Neuronal stem cell (in vitro differentiated cells): ENCODE measurements at regions not wholly inside any gene's neighbourhood (a gene's known extent, or its start where the extent isn't known, plus 50 kb on each side); places are given as distances from the start of the nearest gene placed in this dataset.

ENCODE experiments used
- DNase-seq: peaks from one replicate; pipeline ENCODE4 v3.0.0-alpha.2; 2013; ENCODE audit warnings: low spot score
- H2AFZ ChIP-seq: one replicate; pipeline ENCODE4 v1.6.1; 2013; ENCODE audit warnings: mild to moderate bottlenecking, low read length, inconsistent platforms
- H2AK5ac ChIP-seq: 2 replicates; pipeline ENCODE4 v1.6.1; 2013; ENCODE audit warnings: low read depth, mild to moderate bottlenecking, inconsistent platforms, low read length, moderate library complexity, mixed read lengths
- H2BK120ac ChIP-seq: 2 replicates; pipeline ENCODE4 v1.6.1; 2013; ENCODE audit warnings: low read depth, mild to moderate bottlenecking, inconsistent platforms, low read length, moderate library complexity, mixed read lengths
- H2BK12ac ChIP-seq: one replicate; pipeline ENCODE4 v1.6.1; 2013; ENCODE audit warnings: low read length, inconsistent platforms
- H2BK15ac ChIP-seq: 2 replicates; pipeline ENCODE4 v1.6.1; 2013; ENCODE audit warnings: mild to moderate bottlenecking, low read length, inconsistent platforms, mixed read lengths
- H2BK5ac ChIP-seq: one replicate; pipeline ENCODE4 v1.6.1; 2013; ENCODE audit warnings: inconsistent platforms, mild to moderate bottlenecking, low read length, moderate library complexity
- H3K14ac ChIP-seq: one replicate; pipeline ENCODE4 v1.6.1; 2013; ENCODE audit warnings: low read length, inconsistent platforms
- H3K18ac ChIP-seq: 2 replicates; pipeline ENCODE4 v1.6.1; 2013; ENCODE audit warnings: low read length, inconsistent platforms
- H3K23ac ChIP-seq: 2 replicates; pipeline ENCODE4 v1.6.1; 2013; ENCODE audit warnings: low read depth, mild to moderate bottlenecking, mixed read lengths, low read length, inconsistent platforms; ENCODE audit not compliant: poor library complexity
- H3K27ac ChIP-seq: replicated peaks from 3 replicates; pipeline ENCODE4 v1.5.1; 2013; ENCODE audit warnings: low read length, inconsistent platforms
- H3K27me3 ChIP-seq, 3 experiments: 2 replicates each; pipeline ENCODE4 v1.6.1; 2013; ENCODE audit warnings: low read length in 3 of 3, mild to moderate bottlenecking in 2 of 3, inconsistent platforms in 1 of 3, low read depth in 1 of 3, mixed read lengths in 1 of 3, moderate library complexity in 1 of 3; ENCODE audit not compliant: control insufficient read depth in 3 of 3, insufficient read depth in 3 of 3
- H3K36me3 ChIP-seq, 2 donors: replicated peaks in 1 of 2; 2 replicates each; pipeline ENCODE4 v1.6.1; 2013; ENCODE audit warnings: low read length in 2 of 2; ENCODE audit not compliant: control insufficient read depth in 2 of 2, insufficient read depth in 2 of 2
- H3K4ac ChIP-seq: 2 replicates; pipeline ENCODE4 v1.6.1; 2013; ENCODE audit warnings: inconsistent platforms, mild to moderate bottlenecking, low read length, moderate library complexity
- H3K4me1 ChIP-seq, 2 donors: 1 replicate in 1 of 2; 2 replicates in 1 of 2; pipeline ENCODE4 v1.6.1; 2013; ENCODE audit warnings: low read length in 2 of 2, low read depth in 1 of 2; ENCODE audit not compliant: control insufficient read depth in 2 of 2, insufficient read depth in 1 of 2
- H3K4me2 ChIP-seq: one replicate; pipeline ENCODE4 v1.6.1; 2013; ENCODE audit warnings: mild to moderate bottlenecking, low read length, inconsistent platforms; ENCODE audit not compliant: insufficient read depth, poor library complexity, severe bottlenecking
- H3K4me3 ChIP-seq, 2 donors: 2 replicates each; pipeline ENCODE4 v1.5.1; 2013; ENCODE audit warnings: low read length in 2 of 2, mild to moderate bottlenecking in 2 of 2, inconsistent platforms in 1 of 2, moderate library complexity in 1 of 2
- H3K79me1 ChIP-seq: one replicate; pipeline ENCODE4 v1.6.1; 2013; ENCODE audit warnings: low read depth, mild to moderate bottlenecking, inconsistent platforms, low read length, moderate library complexity
- H3K9ac ChIP-seq: one replicate; pipeline ENCODE4 v1.6.1; 2013; ENCODE audit warnings: mild to moderate bottlenecking, low read depth, low read length, inconsistent platforms; ENCODE audit not compliant: poor library complexity
- H3K9me3 ChIP-seq, 2 donors: replicated peaks in 1 of 2; 2 replicates each; pipeline versions ENCODE3 to v1.6.1; 2013; ENCODE audit warnings: low read length in 2 of 2, mild to moderate bottlenecking in 2 of 2, inconsistent platforms in 1 of 2, low read depth in 1 of 2, mixed read lengths in 1 of 2, moderate library complexity in 1 of 2; ENCODE audit not compliant: control insufficient read depth in 2 of 2, insufficient read depth in 1 of 2
- H4K8ac ChIP-seq: one replicate; pipeline ENCODE4 v1.6.1; 2013; ENCODE audit warnings: low read depth, mild to moderate bottlenecking, inconsistent platforms, low read length, moderate library complexity
- H4K91ac ChIP-seq: one replicate; pipeline ENCODE4 v1.6.1; 2013; ENCODE audit warnings: low read length, low read depth, mild to moderate bottlenecking, inconsistent platforms; ENCODE audit not compliant: poor library complexity
- WGBS, 2 donors: extraction: QIAGEN DNeasy Blood & Tissue Kit; methylation state at CpG; one replicate each; pipeline ENCODE4 v1.1.7; 2013; ENCODE audit warnings: missing lambda C conversion rate in 2 of 2, mixed read lengths in 1 of 2; ENCODE audit not compliant: insufficient read length in 2 of 2, insufficient replicate concordance in 1 of 2; ENCODE audit errors: extremely low coverage in 2 of 2; 5-methylcytosine and 5-hydroxymethylcytosine counted together

- Histone ChIP-seq H2BK15ac (no peak overlapping the region), H4K91ac (no peak overlapping the region), H3K79me1 (no peaks in the 10 kb centered on the region), H3K18ac (no peak overlapping the region), H3K14ac (no peak overlapping the region), H3K4ac (no peak overlapping the region), H3K23ac (no peak overlapping the region), H3K27me3 (no peaks in the 10 kb centered on the region), H2BK12ac (no peak overlapping the region), H2AK5ac (no peak overlapping the region), H2BK120ac (no peak overlapping the region), H3K9me3 (peaks cover 0 to 2% of the 10 kb centered on the region in 2 donors), H2AFZ (no peak overlapping the region), H4K8ac (no peak overlapping the region), H3K9ac (no peak overlapping the region), H3K4me1 (peaks cover 0 to 2% of the 10 kb centered on the region in 2 donors), H2BK5ac (no peak overlapping the region), H3K27ac (no peak overlapping the region), H3K36me3 (no peaks in the 10 kb centered on the region), H3K4me3 (no peak overlapping the region), H3K4me2 (no peak overlapping the region)
- WGBS, 2 donors, result no CpG with 5 or more reads among the region's 9 CpGs
- no peak for DNase-seq
These were observed 148.7 kb upstream of the HS3ST2 start for GRCh38 chr16:22665048-22665797.

- H2AFZ ChIP-seq, result no peak overlapping the region
- no peak overlapping the region for H3K4me3 ChIP-seq
- no peak overlapping the region for H3K4ac ChIP-seq
- DNase-seq, result no peak
- no peak overlapping the region for H2BK12ac ChIP-seq
- no peaks in the 10 kb centered on the region for H3K79me1 ChIP-seq
- H4K8ac ChIP-seq, result no peak overlapping the region
- H3K18ac ChIP-seq, result no peak overlapping the region
- no peak overlapping the region for H2BK15ac ChIP-seq
- no peaks in the 10 kb centered on the region for H3K36me3 ChIP-seq
- H3K27me3 ChIP-seq, result no peaks in the 10 kb centered on the region
- H4K91ac ChIP-seq, result no peak overlapping the region
- no peak overlapping the region for H2AK5ac ChIP-seq
- peaks cover 0 to 4% of the 10 kb centered on the region in 2 donors for H3K4me1 ChIP-seq
- no peak overlapping the region for H3K9ac ChIP-seq
- H3K23ac ChIP-seq, result no peak overlapping the region
- peaks cover 0 to 2% of the 10 kb centered on the region in 2 donors for H3K9me3 ChIP-seq
- no peak overlapping the region for H2BK120ac ChIP-seq
- H3K4me2 ChIP-seq, result no peak overlapping the region
- H3K27ac ChIP-seq, result no peak overlapping the region
- no CpG with 5 or more reads among the region's 4 CpGs for WGBS, 2 donors
- no peak overlapping the region for H3K14ac ChIP-seq
- H2BK5ac ChIP-seq, result no peak overlapping the region
These were observed 148.2 kb upstream of the HS3ST2 start for GRCh38 chr16:22665803-22666202.

- WGBS, 2 donors, result no CpG with 5 or more reads among the region's 3 CpGs
These were observed 145.6 kb upstream of the HS3ST2 start for GRCh38 chr16:22668318-22668717.

GRCh38 chr16:22670044-22670536 lies 143.9 kb upstream of the HS3ST2 start:
- no peak for DNase-seq
- Histone ChIP-seq H3K9ac (no peak overlapping the region), H2AK5ac (no peak overlapping the region), H2BK12ac (no peak overlapping the region), H2BK120ac (no peak overlapping the region), H3K36me3 (no peaks in the 10 kb centered on the region), H2BK5ac (no peak overlapping the region), H3K4me3 (peak overlapping the region in 1 of 2 donors; percentile 6), H3K4me2 (no peak overlapping the region), H4K8ac (peak overlapping the region; percentile 43), H3K4ac (no peak overlapping the region), H3K27ac (no peak overlapping the region), H3K18ac (peak overlapping the region; percentile 0), H3K9me3 (no peaks in the 10 kb centered on the region), H3K27me3 (no peaks in the 10 kb centered on the region), H3K79me1 (no peaks in the 10 kb centered on the region), H2AFZ (peak overlapping the region; percentile 78), H2BK15ac (no peak overlapping the region), H3K23ac (no peak overlapping the region), H4K91ac (no peak overlapping the region), H3K4me1 (peaks cover 0 to 4% of the 10 kb centered on the region in 2 donors), H3K14ac (no peak overlapping the region)
- WGBS, 2 donors, result no CpG with 5 or more reads among the region's 8 CpGs

More at GRCh38 chr16:22668318-22668717, 145.6 kb upstream of the HS3ST2 start:
- Histone ChIP-seq H3K27me3 (no peaks in the 10 kb centered on the region), H3K18ac (no peak overlapping the region), H2BK12ac (no peak overlapping the region), H2AFZ (no peak overlapping the region), H3K4me2 (no peak overlapping the region), H3K4ac (no peak overlapping the region), H3K14ac (no peak overlapping the region), H3K23ac (no peak overlapping the region), H4K8ac (no peak overlapping the region), H3K9me3 (no peaks in the 10 kb centered on the region), H2BK15ac (no peak overlapping the region), H3K79me1 (no peaks in the 10 kb centered on the region), H3K4me3 (no peak overlapping the region), H3K36me3 (no peaks in the 10 kb centered on the region), H2AK5ac (no peak overlapping the region), H3K9ac (no peak overlapping the region), H2BK120ac (no peak overlapping the region), H4K91ac (no peak overlapping the region), H3K27ac (no peak overlapping the region), H2BK5ac (no peak overlapping the region), H3K4me1 (peaks cover 0 to 4% of the 10 kb centered on the region in 2 donors)
- DNase-seq, result no peak
